HG03575 (cell line): ENCODE measurements at regions not wholly inside any gene's neighbourhood (a gene's known extent, or its start where the extent isn't known, plus 50 kb on each side); places are given as distances from the start of the nearest gene placed in this dataset.

Experiments
- ATAC-seq: cut with Tn5 transposase; IDR thresholded peaks from one replicate; pipeline ENCODE4 v1.9.1; 2021; ENCODE audit not compliant: unreplicated experiment, insufficient number of reproducible peaks, low FRiP score; ENCODE audit errors: extremely low read depth

- no peak for ATAC-seq
Observed at GRCh38 chr18:54031243-54031642, 193.2 kb downstream of the MBD2 start.

GRCh38 chr18:54030434-54030833 is 194.0 kb downstream of the MBD2 start:
- ATAC-seq = no peak

- no peak for ATAC-seq
Observed at GRCh38 chr18:54023471-54023870, 201.0 kb downstream of the MBD2 start.

GRCh38 chr18:54020966-54021365 is 203.5 kb downstream of the MBD2 start:
- ATAC-seq = no peak

- ATAC-seq = no peak
Observed at GRCh38 chr18:54020156-54020745, 204.2 kb downstream of the MBD2 start.

GRCh38 chr18:54019641-54020040 is 204.8 kb downstream of the MBD2 start:
- no peak for ATAC-seq

GRCh38 chr18:54013452-54013851 is 211.0 kb downstream of the MBD2 start:
- no peak for ATAC-seq

GRCh38 chr18:54004828-54005227 is 219.6 kb downstream of the MBD2 start:
- no peak for ATAC-seq

GRCh38 chr18:54003195-54003594 is 221.3 kb downstream of the MBD2 start:
- ATAC-seq = no peak

- ATAC-seq = no peak
Observed at GRCh38 chr18:53997064-53997463, 227.4 kb downstream of the MBD2 start.

- no peak for ATAC-seq
Observed at GRCh38 chr18:53994016-53994415, 230.5 kb downstream of the MBD2 start.

- no peak for ATAC-seq
Observed at GRCh38 chr18:53991805-53992204, 232.7 kb downstream of the MBD2 start.

- ATAC-seq = no peak
Observed at GRCh38 chr18:53991202-53991601, 233.3 kb downstream of the MBD2 start.

- ATAC-seq = no peak
Observed at GRCh38 chr18:53990485-53990884, 234.0 kb downstream of the MBD2 start.

GRCh38 chr18:53984021-53984420 is 240.4 kb downstream of the MBD2 start:
- no peak for ATAC-seq

GRCh38 chr18:53971331-53971730 is 253.1 kb downstream of the MBD2 start:
- no peak for ATAC-seq

- no peak for ATAC-seq
Observed at GRCh38 chr18:53952700-53953099, 271.8 kb downstream of the MBD2 start.

GRCh38 chr18:53950545-53950944 is 273.9 kb downstream of the MBD2 start:
- ATAC-seq = no peak

- ATAC-seq = no peak
Observed at GRCh38 chr18:53948991-53949390, 275.5 kb downstream of the MBD2 start.

- ATAC-seq = no peak
Observed at GRCh38 chr18:53947092-53947640, 277.3 kb downstream of the MBD2 start.

GRCh38 chr18:53946594-53946993 is 277.9 kb downstream of the MBD2 start:
- no peak for ATAC-seq
